GM18502 (cell line): ENCODE measurements at regions not wholly inside any gene's neighbourhood (a gene's known extent, or its start where the extent isn't known, plus 50 kb on each side); places are given as distances from the start of the nearest gene placed in this dataset.

ENCODE experiments used
- ATAC-seq: cut with Tn5 transposase; IDR thresholded peaks from one replicate; pipeline ENCODE4 v1.9.1; 2021; ENCODE audit warnings: mild to moderate bottlenecking; ENCODE audit not compliant: unreplicated experiment, poor library complexity

- ATAC-seq = no peak
Observed at GRCh38 chr2:196224756-196225155, 53.4 kb upstream of the STK17B start.

- no peak for ATAC-seq
Observed at GRCh38 chr2:196225213-196225612, 53.8 kb upstream of the STK17B start.

GRCh38 chr2:196226058-196226706 lies 54.8 kb upstream of the STK17B start:
- ATAC-seq = no peak

- ATAC-seq = no peak
Observed at GRCh38 chr2:196226707-196227065, 55.3 kb upstream of the STK17B start.

- no peak for ATAC-seq
Observed at GRCh38 chr2:196229013-196229412, 57.6 kb upstream of the STK17B start.

GRCh38 chr2:196230061-196230854 lies 58.9 kb upstream of the STK17B start:
- no peak for ATAC-seq

- ATAC-seq = peak; percentile 31
Observed at GRCh38 chr2:196233021-196233804, 61.8 kb upstream of the STK17B start.

- peak; percentile 76 for ATAC-seq
Observed at GRCh38 chr2:196233805-196234475, 62.6 kb upstream of the STK17B start.

- ATAC-seq = peak; percentile 52
Observed at GRCh38 chr2:196234672-196235071, 63.3 kb upstream of the STK17B start.

- ATAC-seq = no peak
Observed at GRCh38 chr2:196238836-196239380, 67.5 kb upstream of the STK17B start.

GRCh38 chr2:196239622-196240587 lies 68.5 kb upstream of the STK17B start:
- peak; percentile 82 for ATAC-seq

- no peak for ATAC-seq
Observed at GRCh38 chr2:196241175-196241574, 69.8 kb upstream of the STK17B start.

GRCh38 chr2:196242131-196242620 lies 70.8 kb upstream of the STK17B start:
- ATAC-seq = peak; percentile 93

- ATAC-seq = no peak
Observed at GRCh38 chr2:196244516-196244915, 73.1 kb upstream of the STK17B start.

- ATAC-seq = no peak
Observed at GRCh38 chr2:196244966-196245365, 73.6 kb upstream of the STK17B start.

GRCh38 chr2:196245378-196246140 lies 74.2 kb upstream of the STK17B start:
- no peak for ATAC-seq

GRCh38 chr2:196247114-196247975 lies 76.0 kb upstream of the STK17B start:
- ATAC-seq = no peak

- no peak for ATAC-seq
Observed at GRCh38 chr2:196247976-196248280, 76.5 kb upstream of the STK17B start.
